SK-N-SH (cell line): ENCODE measurements at regions not wholly inside any gene's neighbourhood (a gene's known extent, or its start where the extent isn't known, plus 50 kb on each side); places are given as distances from the start of the nearest gene placed in this dataset.

Experiments used
- CTCF ChIP-seq: fragments of 200-600 bp; sonication (generic); IDR thresholded peaks from 2 replicates; pipeline ENCODE4 v1.6.1; 2017; ENCODE audit warnings: antibody characterized with exemption, mild to moderate bottlenecking, moderate library complexity
- ELF1 ChIP-seq: IDR thresholded peaks from 2 replicates; pipeline ENCODE4 v1.4.0; 2012
- EZH2phosphoT487 ChIP-seq: fragments of 200-600 bp; sonication (generic); IDR thresholded peaks from 2 replicates; pipeline ENCODE4 v1.6.1; 2017; ENCODE audit warnings: low read depth, mixed run types, mild to moderate bottlenecking, antibody characterized with exemption, moderate library complexity, borderline replicate concordance
- FOXM1 ChIP-seq: IDR thresholded peaks from 2 replicates; pipeline ENCODE4 v1.4.0; 2012; ENCODE audit warnings: low read depth, mild to moderate bottlenecking
- JUND ChIP-seq: IDR thresholded peaks from 2 replicates; pipeline ENCODE4 v1.4.0; 2012
- NFIC ChIP-seq: IDR thresholded peaks from 2 replicates; pipeline ENCODE4 v1.4.0; 2012; ENCODE audit warnings: borderline replicate concordance
- POLR2AphosphoS5 ChIP-seq: IDR thresholded peaks from 2 replicates; pipeline ENCODE4 v1.6.1; 2012; ENCODE audit warnings: low read depth, low read length

- TF ChIP-seq POLR2AphosphoS5 = no peak
- no peak for TF ChIP-seq JUND
- TF ChIP-seq CTCF = no peak
- TF ChIP-seq NFIC = no peak
- no peak for TF ChIP-seq ELF1
- no peak for TF ChIP-seq EZH2phosphoT487
- no peak for TF ChIP-seq FOXM1
Observed at GRCh38 chr5:89560696-89561095, 677.7 kb upstream of the MEF2C start.
